Hematopoietic multipotent progenitor cell treated with erythropoietin and hydrocortisone succinate and interleukin-3 and kit ligand, for 4 days (in vitro differentiated cells): ENCODE measurements at regions not wholly inside any gene's neighbourhood (a gene's known extent, or its start where the extent isn't known, plus 50 kb on each side); places are given as distances from the start of the nearest gene placed in this dataset.
"Not testable (repeated sequence)": the region's sequence is repeated elsewhere in the genome, so short reads cannot be mapped to it uniquely, and the experiment has no call there.

ENCODE experiments used
- DNase-seq: peaks from one replicate; pipeline ENCODE4 v3.0.0-alpha.2; 2015

- no peak for DNase-seq
Measured at GRCh38 chr13:67395577-67395976, 165.4 kb upstream of the PCDH9 start.

DNA sequence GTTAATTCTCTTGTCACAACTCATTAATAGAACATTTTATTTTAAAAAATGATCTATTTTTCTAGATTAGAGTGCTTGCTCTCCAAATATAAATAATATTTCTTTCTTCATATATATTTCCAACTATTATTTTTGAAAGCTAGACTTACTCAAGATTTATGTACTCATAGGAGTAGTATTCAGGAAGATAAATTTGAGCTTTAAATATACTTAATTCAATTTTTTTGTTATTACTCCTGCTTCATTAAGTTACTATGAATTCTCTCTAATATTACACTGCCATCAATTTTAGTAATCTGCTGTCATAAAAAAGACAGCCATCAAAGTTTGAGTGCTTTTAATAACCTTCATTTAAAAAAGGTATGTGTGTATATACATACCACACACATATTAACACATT is 161.9 kb upstream of the PCDH9 start:
- DNase-seq = no peak

DNA sequence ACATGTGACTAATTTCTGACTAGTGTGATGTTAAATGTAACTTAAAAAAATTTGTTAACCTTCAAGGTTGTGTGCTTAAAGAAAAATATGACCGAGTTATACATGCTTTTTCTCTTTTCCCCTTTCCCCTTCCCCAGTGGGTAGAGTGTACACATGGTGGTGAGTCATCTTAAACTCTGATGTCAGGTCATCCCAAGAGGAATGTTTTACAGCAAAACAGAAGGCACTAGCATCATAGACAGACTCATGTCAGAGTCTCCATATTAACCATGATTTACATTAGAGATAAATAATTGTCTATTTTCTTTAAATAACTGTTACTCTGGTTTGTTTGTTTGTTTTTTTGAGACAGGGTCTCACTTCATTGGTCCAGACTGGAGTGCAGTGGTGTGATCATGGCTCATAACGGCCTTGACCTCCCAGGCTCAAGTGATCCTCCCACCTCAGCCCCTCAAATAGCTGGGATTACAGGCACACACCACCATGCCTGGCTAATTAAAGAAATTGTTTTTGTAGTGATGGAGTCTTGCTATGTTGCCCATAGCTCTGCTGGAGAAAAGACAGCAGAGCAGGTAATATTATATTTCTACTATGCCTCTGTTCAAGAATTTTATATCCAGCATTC is 160.4 kb upstream of the PCDH9 start:
- no peak for DNase-seq

GRCh38 chr13:67389171-67389570 is 159.0 kb upstream of the PCDH9 start:
- DNase-seq = no peak

DNA sequence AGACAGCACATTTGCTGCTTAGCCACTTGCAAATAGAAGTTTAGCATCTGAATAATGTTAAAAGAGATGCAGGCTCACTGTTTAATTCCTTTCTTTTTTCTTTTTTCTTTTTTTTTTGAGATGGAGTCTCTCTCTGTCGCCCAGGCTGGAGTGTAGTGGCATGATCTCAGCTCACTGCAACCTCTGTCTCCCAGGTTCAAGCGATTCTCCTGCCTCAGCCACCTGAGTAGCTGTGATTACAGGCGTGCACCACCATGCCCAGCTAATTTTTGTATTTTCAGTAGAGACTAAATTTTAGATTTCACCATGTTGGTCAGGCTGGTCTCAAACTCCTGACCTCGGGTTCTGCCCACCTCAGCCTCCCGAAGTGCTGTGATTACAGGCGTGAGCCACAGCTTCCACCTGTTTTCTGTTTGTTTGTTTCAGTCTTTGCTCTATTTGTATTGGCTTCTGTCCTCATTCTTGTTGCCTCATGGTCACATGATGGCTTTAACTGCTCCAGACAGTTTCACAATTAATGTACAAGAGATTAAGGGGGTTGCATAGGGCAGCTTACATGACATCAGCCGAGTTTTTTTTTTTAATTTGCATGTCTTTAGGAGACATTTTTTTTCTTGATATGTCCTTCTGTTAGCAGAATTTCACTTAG is 153.1 kb upstream of the PCDH9 start:
- not testable (repeated sequence) for DNase-seq

DNA sequence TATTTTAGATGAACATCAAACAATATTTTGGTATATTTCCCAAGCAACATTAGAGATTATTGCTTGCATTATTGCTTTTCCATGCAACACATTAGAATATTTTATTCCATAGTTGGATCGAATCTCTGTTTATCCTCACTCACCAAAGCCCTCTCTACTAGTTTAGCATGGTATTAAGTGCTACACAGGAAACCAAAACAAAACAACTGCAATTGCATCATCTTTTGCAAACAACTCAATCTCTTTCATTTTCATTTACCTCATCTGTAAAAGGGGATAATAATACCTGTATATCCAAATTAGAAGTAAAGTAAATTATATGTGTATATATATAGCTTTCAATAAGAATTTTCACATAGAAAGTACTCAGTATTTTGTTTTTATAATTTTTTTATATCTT is 147.8 kb upstream of the PCDH9 start:
- DNase-seq = no peak

DNA sequence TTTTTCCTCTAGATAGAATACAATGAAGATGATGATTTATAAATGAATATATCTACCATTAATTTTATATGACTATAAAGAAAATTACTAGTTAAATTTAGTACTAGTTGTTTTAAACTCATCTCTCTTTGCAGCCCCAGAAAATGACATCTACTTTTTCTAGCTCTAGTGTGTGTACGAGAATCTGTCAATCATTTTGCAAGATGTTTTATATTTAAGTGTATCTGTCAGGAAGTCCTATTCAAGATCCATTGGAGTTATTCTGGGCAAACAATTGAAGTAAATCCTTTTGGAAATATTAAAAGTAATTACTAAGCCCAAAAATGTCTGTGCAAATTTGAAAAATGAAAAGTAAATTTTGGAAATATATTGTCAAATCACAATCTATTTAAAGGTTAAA is 144.3 kb upstream of the PCDH9 start:
- DNase-seq = no peak

DNA sequence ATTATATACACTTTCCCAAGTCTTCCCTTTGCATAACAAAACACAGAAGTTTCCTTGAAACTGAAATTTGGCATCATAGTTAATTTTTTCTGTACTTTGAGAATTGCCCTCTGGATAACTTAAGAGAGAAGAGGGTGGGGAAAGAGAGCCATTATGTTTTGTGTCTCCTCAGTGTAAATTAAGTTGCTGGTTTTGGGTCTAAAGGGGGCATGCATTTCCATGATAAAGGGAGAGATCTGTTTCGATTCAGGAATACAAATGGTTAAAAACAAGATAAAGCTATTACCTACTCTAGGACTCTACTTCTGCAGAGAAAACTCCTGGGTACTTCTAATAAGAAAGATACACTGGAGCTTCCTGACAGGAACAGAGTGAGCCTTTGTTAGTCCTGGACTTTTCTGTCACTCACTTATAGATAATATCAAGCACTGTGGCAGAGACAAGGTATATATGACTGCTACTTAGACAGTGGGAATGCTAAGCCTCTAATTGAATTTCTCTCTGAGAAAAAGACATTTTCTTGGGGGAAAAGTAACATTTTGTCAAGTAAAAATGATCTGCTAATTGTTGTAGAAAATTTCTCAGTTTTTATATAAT is 142.8 kb upstream of the PCDH9 start:
- no peak for DNase-seq

GRCh38 chr13:67369895-67370660 is 139.9 kb upstream of the PCDH9 start:
- DNase-seq = no peak

DNA sequence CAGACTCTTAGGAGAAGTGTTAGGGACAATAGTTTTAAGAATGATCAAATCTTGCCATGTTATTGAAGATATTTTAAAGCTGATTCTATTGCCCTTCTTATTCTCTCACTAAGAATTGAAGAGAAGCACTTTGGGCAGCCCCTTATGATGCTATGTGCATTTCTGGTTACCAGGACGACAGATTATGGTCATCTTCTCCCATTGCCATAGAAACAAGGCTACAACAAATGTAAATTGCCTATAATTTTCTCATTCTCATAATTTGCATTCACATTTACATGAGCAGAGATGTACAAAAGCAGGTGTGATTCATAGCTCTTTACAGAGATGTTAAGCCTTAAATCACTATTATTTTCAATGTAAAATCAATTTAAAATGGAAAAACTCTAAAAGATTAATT is 137.3 kb upstream of the PCDH9 start:
- DNase-seq = no peak

- peak; percentile 46 for DNase-seq
Measured at GRCh38 chr13:67366533-67366932, 136.4 kb upstream of the PCDH9 start.

- no peak for DNase-seq
Measured at GRCh38 chr13:67355812-67356476, 125.8 kb upstream of the PCDH9 start.

GRCh38 chr13:67353941-67354340 is 123.8 kb upstream of the PCDH9 start:
- no peak for DNase-seq

DNA sequence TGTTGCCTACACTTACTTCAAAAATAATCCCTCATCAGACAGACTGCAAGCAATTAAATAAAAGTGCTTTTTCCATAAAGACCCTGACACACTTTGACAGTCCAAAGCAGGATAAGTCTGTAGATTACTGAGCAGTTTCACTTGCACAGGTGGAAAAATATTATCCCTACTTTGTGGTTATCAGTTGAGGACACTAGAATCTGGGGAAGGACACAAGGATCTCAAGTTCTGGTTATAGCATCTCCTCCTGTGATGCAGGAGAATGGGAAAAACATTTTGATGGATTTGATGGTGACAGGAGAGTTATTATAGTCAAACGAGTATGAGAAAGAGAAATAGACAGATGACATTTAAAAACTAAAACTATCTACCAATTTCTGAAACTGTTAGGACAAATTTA is 122.9 kb upstream of the PCDH9 start:
- DNase-seq = no peak

- no peak for DNase-seq
Measured at GRCh38 chr13:67351909-67352308, 121.8 kb upstream of the PCDH9 start.

DNA sequence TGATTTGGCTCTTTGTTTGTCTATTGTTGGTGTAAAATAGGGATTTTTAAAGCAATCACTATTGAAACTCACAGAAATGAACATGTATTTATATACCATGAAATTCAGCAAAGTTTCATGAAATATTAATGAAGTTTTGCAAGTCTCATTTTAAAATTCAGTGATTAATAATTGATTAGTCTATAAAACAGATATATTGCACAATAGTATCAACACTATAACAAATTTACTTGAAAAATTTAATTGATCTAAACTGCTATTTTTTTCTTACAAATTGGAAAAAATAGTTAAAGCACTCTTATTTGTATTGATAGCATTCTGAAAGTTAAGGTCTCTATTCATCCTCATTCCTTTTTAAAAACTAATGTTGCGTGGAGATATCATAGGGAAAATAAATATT is 121.0 kb upstream of the PCDH9 start:
- DNase-seq = no peak

DNA sequence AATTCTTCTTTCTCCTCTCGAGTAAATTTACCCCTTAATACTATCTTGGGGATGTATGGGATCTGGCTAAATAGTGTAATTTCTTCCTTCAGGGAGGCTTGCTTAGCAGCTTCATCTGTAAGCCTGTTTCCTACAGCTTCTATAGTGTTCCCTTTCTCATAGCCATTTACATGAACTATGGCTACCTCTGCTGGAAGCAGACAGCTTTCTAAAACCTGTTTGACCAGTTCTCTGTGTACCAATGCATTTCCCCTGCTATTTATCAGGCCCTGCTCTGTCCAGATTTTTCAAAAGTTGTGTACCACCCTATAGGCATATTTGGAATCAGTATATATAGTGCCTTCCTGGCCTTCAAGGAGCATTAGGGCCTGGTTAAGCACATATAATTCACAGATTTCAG is 113.6 kb upstream of the PCDH9 start:
- DNase-seq = no peak

- no peak for DNase-seq
Measured at GRCh38 chr13:67341406-67341805, 111.3 kb upstream of the PCDH9 start.

GRCh38 chr13:67330149-67330548 is 100.0 kb upstream of the PCDH9 start:
- DNase-seq = no peak

- no peak for DNase-seq
Measured at GRCh38 chr13:67328895-67329294, 98.8 kb upstream of the PCDH9 start.

DNA sequence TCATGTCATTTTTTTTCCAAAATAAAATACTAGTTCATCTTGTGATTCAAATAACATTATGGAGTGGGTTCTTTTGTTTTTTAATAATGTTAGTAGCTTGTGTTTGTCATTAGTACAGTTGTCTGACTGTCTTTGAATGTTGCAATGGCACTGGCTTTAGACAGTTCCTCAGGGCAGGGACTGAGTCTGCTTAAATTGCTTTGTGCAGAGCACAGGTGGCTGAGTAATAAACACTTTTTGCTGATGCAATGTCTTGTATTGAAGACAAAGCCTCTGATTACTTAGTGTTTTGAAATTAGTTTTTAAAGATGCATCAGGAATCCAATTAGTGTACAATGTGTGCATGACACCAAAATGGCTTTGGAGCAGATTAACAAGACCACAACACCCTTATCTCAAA is 88.7 kb upstream of the PCDH9 start:
- DNase-seq = no peak

- DNase-seq = no peak
Measured at GRCh38 chr13:67318398-67318797, 88.3 kb upstream of the PCDH9 start.

DNA sequence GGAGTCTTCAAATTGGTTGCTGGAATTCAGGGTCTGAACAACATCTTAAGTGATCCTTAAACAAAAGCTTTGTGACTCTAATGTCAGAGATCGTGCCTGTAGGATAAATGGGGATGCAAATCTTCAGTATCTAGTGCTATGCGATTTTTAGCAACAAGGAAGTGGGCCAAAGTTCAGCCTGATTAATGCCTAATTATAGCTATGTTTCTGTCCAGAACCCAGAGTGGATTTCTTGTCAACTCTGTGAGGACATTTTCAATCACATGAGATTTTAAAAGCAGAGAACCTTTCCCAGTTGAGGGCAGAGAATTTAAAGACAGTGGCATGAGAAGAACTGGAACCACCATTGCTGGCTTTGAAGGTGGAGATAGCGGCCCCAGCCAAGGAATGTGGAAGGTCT is 84.3 kb upstream of the PCDH9 start:
- no peak for DNase-seq
